ENCODE measurements at regions not wholly inside any gene's neighbourhood (a gene's known extent, or its start where the extent isn't known, plus 50 kb on each side); places are given as distances from the start of the nearest gene placed in this dataset.

GRCh38 chr18:41829647-41830516 lies 125.2 kb upstream of the PIK3C3 start:
- no peak for DNase-seq (ENCODE audit: low spot score)

- DNase-seq (ENCODE audit: low spot score), result no peak
Measured at GRCh38 chr18:41828137-41828536, 126.9 kb upstream of the PIK3C3 start.

- no peak for DNase-seq (ENCODE audit: low spot score)
Measured at GRCh38 chr18:41820784-41821183, 134.2 kb upstream of the PIK3C3 start.

DNA sequence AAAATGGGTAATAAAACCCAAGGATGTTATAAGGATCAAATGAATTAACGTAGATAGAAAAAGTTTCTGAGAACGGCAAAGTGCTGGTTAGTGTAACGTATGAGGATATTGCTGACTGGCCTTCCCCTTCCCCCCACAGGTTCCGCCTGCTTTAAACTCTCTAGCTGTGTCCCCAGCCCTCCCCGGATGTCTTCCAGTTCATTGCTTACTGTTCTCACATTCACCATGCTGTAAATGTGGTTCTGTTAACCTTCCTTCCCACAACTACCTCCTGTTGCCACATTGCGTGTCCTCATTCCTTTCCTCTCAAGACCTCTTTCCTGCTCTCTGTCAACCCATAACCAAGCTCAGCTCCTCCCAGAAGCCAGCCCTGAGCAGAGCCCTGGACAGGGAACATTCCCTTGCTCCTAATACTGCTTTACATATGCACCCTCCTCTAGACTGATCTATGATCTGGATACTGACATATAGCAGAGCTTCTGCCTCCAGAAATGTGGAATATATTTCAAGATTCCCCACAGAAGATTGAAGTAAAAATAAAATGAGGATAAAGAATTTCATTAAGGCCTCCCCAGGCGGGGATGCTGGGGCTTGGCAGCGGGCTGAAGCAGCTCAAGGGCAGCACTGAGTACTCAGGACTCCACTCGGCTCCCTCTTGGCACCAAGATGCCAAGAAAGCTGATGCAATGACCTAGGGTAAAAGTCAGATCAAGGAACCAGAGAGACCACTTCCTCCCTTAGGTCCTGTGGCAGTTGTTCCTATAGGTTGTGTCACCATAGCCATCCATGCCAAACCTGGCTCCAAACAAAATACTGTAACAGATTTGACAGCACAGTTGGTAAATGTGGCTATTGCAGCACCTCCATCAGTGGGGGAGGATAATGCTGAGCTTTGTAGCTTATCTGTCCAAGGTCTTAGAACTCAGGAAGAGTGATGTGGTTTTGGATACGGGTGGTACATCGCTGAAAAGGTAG lies 136.4 kb upstream of the PIK3C3 start:
- no peak for DNase-seq (ENCODE audit: low spot score)

- DNase-seq (ENCODE audit: low spot score), result no peak
Measured at GRCh38 chr18:41814651-41815050, 140.4 kb upstream of the PIK3C3 start.

DNA sequence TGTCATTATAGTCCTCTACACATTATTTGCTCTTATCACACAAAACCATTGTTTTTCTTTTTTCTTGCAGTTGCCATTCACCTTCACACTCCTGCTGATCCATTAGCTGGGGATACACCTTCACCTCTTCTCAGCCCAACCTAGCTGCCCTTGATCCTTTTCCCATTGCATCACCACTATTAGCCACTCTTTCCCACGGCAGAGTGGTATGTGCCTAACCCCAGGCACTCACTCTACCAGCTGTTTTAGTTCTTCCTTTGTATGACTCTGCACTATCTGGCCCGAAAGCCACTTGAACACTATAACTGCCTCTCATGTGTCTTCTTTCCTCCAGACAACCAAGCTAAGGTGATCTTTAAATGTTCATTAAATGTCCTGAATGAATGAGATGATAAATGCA lies 145.4 kb upstream of the PIK3C3 start:
- DNase-seq (ENCODE audit: low spot score), result no peak

GRCh38 chr18:41805341-41805740 lies 149.7 kb upstream of the PIK3C3 start:
- no peak for DNase-seq (ENCODE audit: low spot score)

DNA sequence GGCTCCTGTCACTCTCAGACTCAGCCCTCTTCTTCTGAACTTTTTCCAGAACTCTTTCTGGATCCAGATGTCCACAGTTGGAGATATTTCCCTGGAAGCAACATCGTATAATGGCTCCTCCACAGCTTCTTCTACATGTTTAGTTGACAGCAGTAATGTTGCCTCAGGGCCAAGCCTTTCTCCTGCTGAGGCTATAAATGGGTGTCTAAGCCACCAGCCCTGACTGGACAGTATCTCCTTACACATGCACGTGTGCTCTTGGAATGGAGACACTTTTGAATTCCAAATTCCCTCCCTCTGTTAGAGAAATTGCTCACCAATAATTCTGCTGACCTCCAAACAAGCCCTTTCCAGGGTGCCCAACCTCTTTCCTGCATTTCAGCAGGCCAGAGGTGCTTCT lies 156.2 kb upstream of the PIK3C3 start:
- DNase-seq (ENCODE audit: low spot score), result no peak

GRCh38 chr18:41790687-41791086 lies 164.3 kb upstream of the PIK3C3 start:
- no peak for DNase-seq (ENCODE audit: low spot score)

GRCh38 chr18:41789001-41789400 lies 166.0 kb upstream of the PIK3C3 start:
- DNase-seq (ENCODE audit: low spot score), result no peak

DNA sequence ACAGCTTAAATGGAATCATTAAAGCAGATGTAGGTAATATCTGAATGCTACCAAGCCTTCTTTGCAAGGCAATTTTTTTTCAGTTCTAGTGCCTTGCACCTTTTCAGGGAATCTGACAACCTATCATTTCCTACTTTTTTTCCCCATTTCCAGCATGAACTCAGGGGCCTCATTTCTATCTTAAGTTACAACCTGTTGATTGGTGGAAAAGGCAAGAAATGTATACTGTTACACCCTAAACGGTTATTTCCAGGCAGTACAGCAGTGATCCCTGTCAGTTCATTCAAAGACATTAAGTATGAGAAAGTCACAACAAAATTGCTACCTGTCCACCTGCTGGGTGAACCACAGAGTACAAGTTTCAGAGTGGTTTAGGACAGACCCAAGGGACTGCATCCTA lies 171.2 kb upstream of the PIK3C3 start:
- no peak for DNase-seq (ENCODE audit: low spot score)

DNA sequence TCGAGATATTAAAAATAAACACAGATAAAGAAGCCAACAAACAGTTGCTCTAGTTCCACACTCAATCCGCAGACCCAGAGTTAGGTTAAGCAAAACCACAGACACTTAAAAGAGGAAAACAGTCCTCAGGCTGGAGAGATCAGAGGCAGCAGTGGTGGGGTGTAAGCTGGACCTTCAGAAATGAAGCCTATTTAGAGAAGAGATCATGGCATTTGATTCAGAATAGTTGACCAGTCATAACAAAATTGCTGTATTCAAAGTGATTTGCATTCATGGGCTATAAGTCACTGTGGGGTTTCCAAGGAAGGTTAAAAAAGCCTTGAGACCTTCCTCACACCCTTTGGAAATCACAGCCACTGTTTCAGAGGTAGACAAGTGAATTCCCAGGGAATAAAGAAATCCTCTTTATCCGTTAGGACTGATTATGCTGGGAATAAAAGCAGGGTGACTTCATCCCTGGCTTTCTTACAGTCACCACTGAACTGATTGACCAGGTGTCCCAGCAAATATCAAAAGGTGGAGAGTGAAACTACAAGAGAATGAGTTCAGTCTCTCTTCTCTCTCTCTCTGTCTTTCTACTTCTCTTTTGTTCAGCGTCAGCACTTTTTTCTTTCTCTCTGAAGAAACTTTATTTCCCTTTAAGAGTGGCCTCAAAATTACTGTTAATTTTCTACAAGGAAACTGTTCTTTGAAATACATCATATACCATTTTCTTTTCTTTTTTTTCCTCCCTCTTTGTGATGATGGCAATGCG lies 171.8 kb upstream of the PIK3C3 start:
- no peak for DNase-seq (ENCODE audit: low spot score)

- no peak for DNase-seq (ENCODE audit: low spot score)
Measured at GRCh38 chr18:41771973-41772372, 183.1 kb upstream of the PIK3C3 start.

- no peak for DNase-seq (ENCODE audit: low spot score)
Measured at GRCh38 chr18:41769265-41769664, 185.8 kb upstream of the PIK3C3 start.

DNA sequence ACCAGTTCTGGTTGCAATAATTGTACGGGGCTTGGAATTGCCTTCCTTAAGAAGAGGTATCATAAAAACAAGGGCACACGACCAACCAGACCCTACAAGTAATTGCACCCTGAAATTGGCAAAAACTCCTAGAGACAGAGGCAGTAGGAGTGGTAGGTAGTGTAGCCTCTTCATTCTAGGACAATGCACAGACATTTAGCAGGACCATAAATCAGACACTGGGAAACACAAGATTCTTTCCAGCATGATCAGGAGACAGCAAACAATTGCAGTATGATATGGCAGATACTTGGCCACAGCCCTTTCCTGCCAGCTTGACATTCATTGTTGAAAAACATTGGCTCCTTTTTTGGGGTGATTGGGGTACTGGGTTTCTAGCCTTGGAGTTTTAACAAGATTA lies 186.6 kb upstream of the PIK3C3 start:
- no peak for DNase-seq (ENCODE audit: low spot score)

DNA sequence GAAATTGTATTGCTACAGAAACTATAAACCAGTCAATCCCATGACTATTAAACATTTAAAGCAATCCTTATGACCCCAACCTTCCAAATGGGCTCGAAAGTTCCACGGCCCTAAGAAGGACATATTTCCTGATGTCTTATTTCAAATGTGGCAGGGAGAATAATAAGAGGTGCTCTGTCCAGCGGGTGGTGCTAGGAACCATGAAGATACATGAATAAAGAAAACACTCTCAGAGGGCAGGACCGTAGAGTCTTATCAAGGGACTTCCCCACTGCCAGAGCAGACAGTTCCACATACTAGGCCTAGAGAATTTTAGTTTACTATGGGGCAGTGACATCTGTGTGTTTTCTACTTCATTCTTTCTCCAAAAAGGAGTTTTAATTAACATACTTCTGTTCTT lies 187.1 kb upstream of the PIK3C3 start:
- DNase-seq (ENCODE audit: low spot score), result no peak

- DNase-seq (ENCODE audit: low spot score), result no peak
Measured at GRCh38 chr18:41765460-41765859, 189.6 kb upstream of the PIK3C3 start.

GRCh38 chr18:41763361-41763760 lies 191.7 kb upstream of the PIK3C3 start:
- DNase-seq (ENCODE audit: low spot score), result no peak

DNA sequence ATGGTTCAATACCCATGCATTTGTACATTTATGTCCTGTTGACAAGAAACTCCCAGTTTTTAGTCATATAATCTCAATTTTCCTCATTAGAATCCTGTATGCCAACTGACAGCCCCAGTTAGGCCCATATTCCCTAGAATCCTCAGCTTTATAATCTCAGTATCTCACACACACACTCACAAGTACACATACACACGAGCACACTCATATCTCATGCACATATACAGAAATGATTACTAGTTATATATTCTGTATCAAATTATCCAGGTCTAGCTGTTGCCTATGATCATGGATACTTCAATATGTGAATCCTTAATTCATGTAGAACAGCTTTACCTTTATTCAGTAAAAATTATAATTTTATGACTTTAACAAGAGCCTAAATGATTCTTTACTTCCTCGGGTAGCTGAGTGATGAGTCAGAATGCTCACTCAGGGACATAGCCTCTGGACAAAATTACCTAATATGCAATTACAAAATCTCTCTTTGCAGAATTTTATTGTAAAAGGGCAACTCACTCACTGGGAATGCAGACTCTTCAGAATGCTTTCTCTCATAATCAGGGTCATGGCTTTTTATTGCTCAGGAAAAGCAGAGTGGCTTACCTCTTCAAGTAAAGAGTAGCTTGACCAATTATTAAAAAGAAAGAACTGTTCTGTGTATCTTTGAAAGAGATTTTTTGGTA lies 193.6 kb upstream of the PIK3C3 start:
- DNase-seq (ENCODE audit: low spot score), result no peak

DNA sequence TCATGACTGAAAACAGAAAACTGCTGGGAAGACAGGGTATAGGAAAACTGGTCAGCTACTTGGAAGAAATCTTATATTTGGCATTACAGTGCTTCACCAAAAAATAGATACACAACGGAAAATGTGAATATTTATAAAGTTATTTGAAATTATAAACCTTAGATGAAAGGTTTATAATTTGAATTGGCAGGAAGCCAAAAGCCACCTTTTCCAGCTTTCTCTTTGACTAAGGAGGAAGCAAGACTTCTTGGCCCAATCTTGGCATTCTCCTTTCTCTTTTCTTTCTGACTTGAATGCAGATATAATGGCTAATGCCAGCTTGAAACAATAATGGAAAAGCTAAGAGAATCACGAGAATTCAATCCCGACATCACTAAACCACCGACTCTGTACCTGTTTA lies 196.5 kb upstream of the PIK3C3 start:
- DNase-seq (ENCODE audit: low spot score), result no peak

GRCh38 chr18:41756141-41756540 lies 198.9 kb upstream of the PIK3C3 start:
- DNase-seq (ENCODE audit: low spot score), result no peak

DNA sequence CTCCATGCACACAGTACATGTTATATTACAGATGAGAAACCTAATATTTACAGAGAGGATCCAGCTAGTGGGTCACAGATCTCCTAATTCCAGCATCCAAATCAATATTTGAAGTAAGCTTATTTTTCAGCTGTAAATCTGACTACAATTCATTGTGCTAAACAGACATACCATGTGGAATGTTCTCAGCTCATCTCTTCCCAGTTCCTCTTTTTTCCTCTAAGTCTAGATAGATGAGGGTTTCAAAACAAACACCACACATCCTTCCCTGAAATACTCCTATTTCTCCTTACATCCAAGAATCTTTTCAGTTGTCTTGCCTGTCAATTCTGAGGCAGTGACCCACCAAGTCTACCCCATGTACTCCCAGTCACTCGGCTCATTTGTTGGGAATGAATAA lies 200.7 kb upstream of the PIK3C3 start:
- no peak for DNase-seq (ENCODE audit: low spot score)

All from germinal center (tissue), 1 donor.